Esophagus squamous epithelium (tissue), 5 donors: ENCODE measurements at regions not wholly inside any gene's neighbourhood (a gene's known extent, or its start where the extent isn't known, plus 50 kb on each side); places are given as distances from the start of the nearest gene placed in this dataset.

Source experiments
- DNase-seq: peaks from one replicate; lab custom pipeline; 2025; lab: John Stamatoyannopoulos, UW
- H3K27ac ChIP-seq, 4 donors: fragments of 200-600 bp; sonication (generic); one replicate each; pipeline ENCODE4 v1.5.1; 2016 to 2019; ENCODE audit warnings: mild to moderate bottlenecking in 1 of 4
- H3K27me3 ChIP-seq, 4 donors: fragments of 200-600 bp; sonication (generic); 1 replicate in 3 of 4; 2 replicates in 1 of 4; pipeline versions ENCODE4 v1.5.1 to v1.6.0; 2017 to 2021; ENCODE audit warnings: antibody characterized with exemption in 1 of 4
- H3K36me3 ChIP-seq, 3 donors: fragments of 200-600 bp; sonication (generic); one replicate each; pipeline ENCODE4 v1.5.1; 2016 to 2019
- H3K4me1 ChIP-seq, 3 donors: fragments of 200-600 bp; sonication (generic); one replicate each; pipeline ENCODE4 v1.5.1; 2017 to 2019
- H3K4me3 ChIP-seq, 4 donors: fragments of 200-600 bp; sonication (generic); 1 replicate in 3 of 4; 2 replicates in 1 of 4; pipeline ENCODE4 v1.5.1; 2016 to 2019; ENCODE audit warnings: mild to moderate bottlenecking in 2 of 4, moderate library complexity in 1 of 4
- H3K9me3 ChIP-seq, 3 donors: fragments of 200-600 bp; sonication (generic); one replicate each; pipeline ENCODE4 v1.5.1; 2016 to 2019
- CTCF ChIP-seq, 6 experiments: fragments of 450-650 bp in 4 of 6; fragments of 200-600 bp in 2 of 6; sonication (generic) in 2 of 6; IDR thresholded peaks; one replicate each; pipeline ENCODE4 v1.5.1; 2016 to 2019; ENCODE audit warnings: antibody characterized with exemption in 6 of 6, mild to moderate bottlenecking in 4 of 6, moderate library complexity in 4 of 6
- POLR2A ChIP-seq, 4 donors: fragments of 450-650 bp; IDR thresholded peaks; one replicate each; pipeline ENCODE4 v1.6.1; 2017; ENCODE audit warnings: antibody characterized with exemption in 4 of 4, mild to moderate bottlenecking in 4 of 4, moderate library complexity in 3 of 4
- WGBS, 2 donors: methylation state at CpG; one replicate each; pipeline ENCODE4 v1.1.5; 2018; 5-methylcytosine and 5-hydroxymethylcytosine counted together
- intact Hi-C: fragments of 100-400 bp; cut with DNase I; formaldehyde crosslinking; loops from one replicate; pipeline ENCODE4 v1.15.0; 2022
- donor health status: DM: yes; HTN: yes; CAD: no.

GRCh38 chr14:34187061-34187460, 236.2 kb upstream of the EGLN3 start:
- no peak overlapping the region for H3K4me3 ChIP-seq
- WGBS, 2 donors: 55 to 72% methylated on average over 3 of the region's 3 CpGs
- intact Hi-C loops: no loop called here
- no peak overlapping the region for H3K27ac ChIP-seq
- H3K27me3 ChIP-seq: no peaks in the 10 kb centered on the region
- no peaks in the 10 kb centered on the region for H3K9me3 ChIP-seq
- H3K36me3 ChIP-seq: no peaks in the 10 kb centered on the region
- TF ChIP-seq POLR2A (IDR thresholded peaks at IDR 0.05) (no peak), CTCF (IDR thresholded peaks at IDR 0.05) (no peak)
- no peak for DNase-seq
- H3K4me1 ChIP-seq: no peaks in the 10 kb centered on the region

GRCh38 chr14:34184126-34184525, 233.3 kb upstream of the EGLN3 start:
- Histone ChIP-seq H3K9me3 (no peaks in the 10 kb centered on the region), H3K27me3 (no peaks in the 10 kb centered on the region), H3K27ac (no peak overlapping the region), H3K36me3 (no peaks in the 10 kb centered on the region), H3K4me3 (no peak overlapping the region), H3K4me1 (peaks cover 0 to 7% (median 0%) of the 10 kb centered on the region in 3 donors)
- intact Hi-C loops: no loop called here
- DNase-seq: no peak
- TF ChIP-seq CTCF (IDR thresholded peaks at IDR 0.05) (no peak), POLR2A (IDR thresholded peaks at IDR 0.05) (no peak)
- 78 to 89% methylated on average over 2 of the region's 2 CpGs for WGBS, 2 donors

GRCh38 chr14:34183478-34183877, 232.6 kb upstream of the EGLN3 start:
- H3K27ac ChIP-seq: no peak overlapping the region
- intact Hi-C loops: no loop called here
- TF ChIP-seq POLR2A (IDR thresholded peaks at IDR 0.05) (no peak), CTCF (IDR thresholded peaks at IDR 0.05) (no peak)
- no peak overlapping the region for H3K4me3 ChIP-seq
- no peaks in the 10 kb centered on the region for H3K36me3 ChIP-seq
- DNase-seq: no peak
- no peaks in the 10 kb centered on the region for H3K9me3 ChIP-seq
- H3K27me3 ChIP-seq: no peaks in the 10 kb centered on the region
- 81 to 84% methylated on average over 7 of the region's 7 CpGs for WGBS, 2 donors
- H3K4me1 ChIP-seq: peaks cover 0 to 7% (median 0%) of the 10 kb centered on the region in 3 donors

- Histone ChIP-seq H3K27ac (no peak overlapping the region), H3K27me3 (no peaks in the 10 kb centered on the region), H3K4me3 (no peak overlapping the region), H3K4me1 (peaks cover 0 to 7% (median 0%) of the 10 kb centered on the region in 3 donors), H3K36me3 (no peaks in the 10 kb centered on the region), H3K9me3 (no peaks in the 10 kb centered on the region)
- no peak for DNase-seq
- intact Hi-C loops: no loop called here
- TF ChIP-seq POLR2A (IDR thresholded peaks at IDR 0.05): no peak
- no peak for TF ChIP-seq CTCF (IDR thresholded peaks at IDR 0.05)
- WGBS, 2 donors: 45 to 67% methylated on average over 2 of the region's 2 CpGs
These were observed 230.5 kb upstream of the EGLN3 start for GRCh38 chr14:34181338-34181737.

GRCh38 chr14:34180869-34181268, 230.0 kb upstream of the EGLN3 start:
- Histone ChIP-seq H3K9me3 (no peaks in the 10 kb centered on the region), H3K4me3 (no peak overlapping the region), H3K36me3 (no peaks in the 10 kb centered on the region), H3K27me3 (no peaks in the 10 kb centered on the region), H3K27ac (no peak overlapping the region), H3K4me1 (peaks cover 0 to 7% (median 0%) of the 10 kb centered on the region in 3 donors)
- DNase-seq: no peak
- intact Hi-C loops: no loop called here
- no peak for TF ChIP-seq POLR2A (IDR thresholded peaks at IDR 0.05)
- 67 to 71% methylated on average over 2 of the region's 2 CpGs for WGBS, 2 donors

- no peak for TF ChIP-seq CTCF (IDR thresholded peaks at IDR 0.05)
- no peak for TF ChIP-seq POLR2A (IDR thresholded peaks at IDR 0.05)
- Histone ChIP-seq H3K4me1 (peaks cover 0 to 7% (median 0%) of the 10 kb centered on the region in 3 donors), H3K27me3 (no peaks in the 10 kb centered on the region), H3K9me3 (no peaks in the 10 kb centered on the region), H3K27ac (no peak overlapping the region), H3K36me3 (no peaks in the 10 kb centered on the region), H3K4me3 (no peak overlapping the region)
- WGBS, 2 donors: 66 to 72% methylated on average over 4 of the region's 4 CpGs
- intact Hi-C loops: no loop called here
- DNase-seq: no peak
These were observed 229.6 kb upstream of the EGLN3 start for GRCh38 chr14:34180434-34180833.
